Myocyte (in vitro differentiated cells): ENCODE measurements at regions not wholly inside any gene's neighbourhood (a gene's known extent, or its start where the extent isn't known, plus 50 kb on each side); places are given as distances from the start of the nearest gene placed in this dataset.
A peak's percentile ranks its signal among the peaks of the same experiment; 100 is the strongest.

ENCODE experiments used
- DNase-seq: peaks from one replicate; pipeline ENCODE4 v3.0.0-alpha.2; 2012; ENCODE audit warnings: low read depth

DNA sequence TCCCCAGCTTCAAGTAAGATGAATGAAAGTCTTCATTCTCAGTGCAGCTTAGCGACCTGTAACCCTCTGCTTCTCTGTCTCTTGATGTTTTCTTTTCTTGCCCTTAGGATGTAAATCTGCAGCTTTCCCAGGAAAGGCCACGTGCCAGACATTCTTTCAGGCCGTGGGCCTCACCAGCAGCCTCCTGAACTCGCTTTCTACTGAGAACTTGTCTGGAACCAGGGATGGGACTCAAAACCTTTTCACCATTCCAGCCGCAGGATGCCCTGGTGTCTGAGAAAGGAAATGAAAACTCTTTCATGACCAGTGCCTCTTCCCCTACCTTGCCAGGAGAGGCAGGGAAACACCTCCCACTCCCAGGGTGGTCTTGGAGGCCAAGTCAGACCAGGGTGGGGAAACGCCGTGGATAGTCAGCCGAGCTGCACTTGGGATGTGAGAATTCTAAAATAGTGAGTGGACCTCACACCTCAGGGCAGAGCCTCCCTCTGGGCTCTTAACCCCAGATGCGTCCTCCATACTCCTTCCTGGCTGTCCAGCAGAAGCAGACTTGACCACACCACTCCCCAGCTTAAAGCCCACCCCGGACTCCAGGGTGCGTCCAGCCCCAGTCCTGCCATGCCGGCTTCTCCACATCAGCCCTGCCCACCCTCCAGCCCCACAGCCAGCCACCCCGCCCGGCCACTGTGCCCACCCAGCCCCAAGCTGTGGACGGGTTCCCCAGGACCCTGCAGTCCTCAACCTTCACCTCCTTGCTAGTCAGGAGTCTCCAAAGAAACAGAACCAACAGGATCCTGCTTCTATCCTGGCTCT is 115.5 kb downstream of the TWIST2 start:
- no peak for DNase-seq

DNA sequence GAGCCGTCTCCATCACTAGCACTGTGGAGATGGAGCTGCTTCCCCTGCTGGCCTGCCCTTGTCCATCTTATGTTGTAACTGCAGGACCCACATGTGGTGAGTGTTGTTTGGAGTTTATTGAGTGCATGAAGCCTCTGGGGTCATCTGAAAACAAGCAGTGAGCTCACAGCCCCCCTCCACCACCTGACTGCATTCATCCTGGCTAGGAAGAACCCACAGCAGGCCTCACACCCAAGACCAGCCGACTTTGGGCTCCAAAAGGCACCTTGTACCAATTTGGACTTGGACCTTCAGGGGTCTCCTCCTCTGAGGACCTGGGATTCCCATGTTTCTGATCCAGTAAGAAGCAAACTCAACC is 116.1 kb downstream of the TWIST2 start:
- no peak for DNase-seq

DNA sequence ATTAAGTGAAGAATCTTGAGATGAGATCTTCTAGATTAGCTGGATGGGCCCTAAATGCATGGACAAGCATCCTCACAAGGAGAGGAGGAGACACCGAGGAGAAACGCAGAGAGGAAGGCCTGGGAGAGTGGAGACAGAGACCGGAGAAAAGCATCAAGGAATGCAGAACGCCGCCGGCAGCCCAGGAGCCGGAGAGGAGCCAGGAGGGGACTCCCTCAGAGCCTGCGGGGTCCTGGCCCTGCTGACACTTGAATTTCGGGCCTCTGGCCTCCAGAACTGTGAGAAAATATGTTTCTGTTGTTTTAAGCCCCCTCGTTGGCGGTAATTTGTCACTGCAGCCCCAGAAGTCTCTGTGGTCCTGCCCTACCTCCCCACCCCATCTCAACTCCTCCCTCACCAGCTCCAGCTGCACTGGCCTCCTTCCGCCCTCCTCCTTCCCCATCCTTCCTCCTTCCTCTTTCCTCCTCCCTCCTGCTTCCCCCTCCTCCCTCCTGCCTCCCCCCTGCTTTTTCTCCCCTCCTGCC is 116.7 kb downstream of the TWIST2 start:
- no peak for DNase-seq

DNA sequence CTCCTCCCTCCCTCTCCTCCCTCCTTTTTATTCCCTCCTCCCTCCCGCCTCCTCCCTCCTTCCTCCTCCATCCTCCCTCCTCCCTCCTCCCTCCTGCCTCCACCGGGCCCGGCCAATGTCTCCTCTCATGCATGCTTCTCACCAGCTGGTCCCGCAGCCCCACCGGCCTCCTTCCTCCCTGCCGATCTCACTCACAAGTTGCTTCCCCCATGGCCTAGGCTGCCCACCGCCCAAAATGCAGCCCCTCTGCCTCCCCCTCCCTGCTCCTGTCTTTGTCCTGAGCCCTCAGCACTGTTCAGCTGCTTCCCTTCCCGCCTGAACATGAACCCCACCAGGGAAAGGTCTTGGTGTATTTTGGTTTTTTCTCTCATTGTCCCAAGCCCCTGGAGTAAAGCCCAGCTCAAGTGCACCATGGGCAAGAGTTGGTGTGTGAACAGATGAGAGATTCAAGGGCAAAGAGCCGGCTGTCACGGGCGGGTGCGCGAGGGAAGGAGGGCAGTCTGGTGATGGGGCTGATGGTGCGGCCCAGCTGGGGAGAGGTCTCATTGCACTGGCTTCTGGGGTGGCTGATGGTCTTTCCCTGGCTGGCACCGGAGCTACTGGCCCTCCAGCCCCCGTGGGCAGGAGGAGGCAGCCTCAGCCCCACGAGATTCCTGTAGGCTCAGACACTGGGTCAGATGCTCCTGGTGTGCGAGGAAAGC is 117.6 kb downstream of the TWIST2 start:
- DNase-seq: no peak

DNA sequence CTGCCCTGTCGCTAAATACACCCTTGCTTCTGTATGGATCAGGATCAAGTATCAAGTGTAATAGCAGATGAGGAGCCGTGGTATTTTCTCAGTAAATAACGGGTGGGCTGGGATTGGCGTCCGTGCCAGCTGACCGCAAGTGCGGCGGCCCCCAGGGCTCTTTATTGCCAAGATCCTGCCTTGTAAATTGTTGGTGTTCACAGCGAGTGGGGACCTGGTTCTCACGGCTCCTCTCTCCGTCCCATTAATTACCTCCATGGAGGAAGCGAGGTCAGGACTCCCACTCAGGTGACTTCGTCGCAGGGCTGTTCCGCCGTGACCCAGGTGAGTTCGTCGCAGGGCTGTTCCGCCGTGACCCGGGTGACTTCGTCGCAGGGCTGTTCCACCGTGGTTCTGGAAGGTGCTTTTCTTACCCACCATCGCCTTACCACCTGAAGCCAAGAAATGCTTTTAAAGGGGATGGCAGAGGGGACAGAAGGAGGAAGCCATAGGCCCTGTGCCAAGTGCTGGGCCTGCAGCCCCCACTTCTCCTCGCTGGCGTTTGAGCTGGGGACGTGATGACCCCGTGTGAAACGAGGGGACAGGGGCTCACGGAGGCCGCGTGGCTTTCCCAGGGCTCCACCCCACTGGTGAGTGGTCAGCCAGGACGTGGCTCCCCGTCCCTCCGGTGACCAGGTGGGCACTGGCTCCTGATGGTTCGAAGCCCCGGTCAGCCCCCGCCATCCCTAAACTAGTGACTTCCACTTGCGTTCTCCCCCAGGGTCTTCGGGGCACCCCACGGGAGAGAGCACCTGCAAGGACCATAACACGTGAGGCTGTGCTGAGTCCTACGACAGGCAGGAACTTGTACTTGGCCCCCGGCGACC is 118.4 kb downstream of the TWIST2 start:
- no peak for DNase-seq

DNA sequence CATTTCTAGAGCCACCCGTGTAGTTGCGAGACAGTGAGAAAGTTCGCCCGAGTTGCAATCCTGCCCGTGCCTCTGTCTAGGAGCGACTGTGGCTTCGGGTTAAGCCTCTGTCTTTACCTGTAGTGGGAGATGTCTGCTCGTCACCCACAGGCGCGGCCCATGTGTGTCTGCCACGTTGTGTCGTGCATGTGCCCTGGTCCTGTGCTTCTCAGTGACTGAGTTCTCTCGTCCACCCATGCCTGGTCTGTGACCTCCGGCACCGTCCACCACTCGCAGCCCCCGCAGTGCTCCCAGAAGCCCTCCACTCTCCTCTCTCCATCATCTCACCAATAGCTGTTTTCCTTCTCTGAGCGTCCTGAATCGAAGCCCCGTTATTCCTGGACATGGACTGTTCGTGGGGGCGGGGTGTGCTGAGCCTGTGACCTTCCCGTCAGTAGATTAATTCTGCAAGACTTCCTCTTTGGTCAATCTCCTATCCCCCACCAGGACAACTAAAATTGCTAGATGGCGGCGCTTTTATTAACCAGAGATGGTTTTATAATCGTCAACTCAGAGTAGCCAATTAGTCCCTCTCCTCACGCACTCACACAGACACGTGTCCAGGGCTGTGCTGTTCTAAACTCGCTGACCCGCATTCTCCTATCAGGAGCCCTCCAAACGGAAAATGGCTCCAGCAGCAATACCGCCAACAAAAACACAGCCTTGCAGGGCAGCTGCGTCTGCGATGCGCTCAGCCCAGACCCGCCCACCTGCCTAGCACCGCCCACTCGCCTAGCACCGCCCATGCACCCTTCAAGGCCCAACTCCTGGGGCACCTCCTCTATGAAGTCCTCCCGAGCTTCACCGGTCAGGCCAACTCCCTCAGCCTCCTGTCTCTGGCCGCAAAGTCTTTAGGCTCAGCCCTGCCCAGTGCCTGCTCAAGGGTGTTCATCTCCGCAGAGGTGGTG is 119.4 kb downstream of the TWIST2 start:
- no peak for DNase-seq

DNA sequence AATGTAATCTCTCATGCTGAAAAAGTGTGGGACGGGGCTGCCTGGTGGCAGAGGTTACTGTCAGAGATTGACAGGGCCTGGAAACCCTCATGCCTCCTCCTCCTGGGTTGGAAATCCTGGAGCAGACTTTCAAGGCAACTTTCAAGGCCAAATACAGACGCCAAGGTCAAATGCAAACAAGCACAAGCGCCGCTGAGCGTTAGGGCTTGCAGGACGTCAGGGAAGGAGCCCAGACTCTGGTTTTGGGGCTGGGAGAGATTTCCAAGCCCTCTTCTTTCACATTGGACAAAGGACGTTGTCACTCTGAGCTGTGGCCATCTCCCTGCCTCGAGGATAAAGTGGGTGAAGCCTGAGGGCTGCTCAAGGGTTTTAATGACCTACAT is 120.1 kb downstream of the TWIST2 start:
- DNase-seq: no peak

DNA sequence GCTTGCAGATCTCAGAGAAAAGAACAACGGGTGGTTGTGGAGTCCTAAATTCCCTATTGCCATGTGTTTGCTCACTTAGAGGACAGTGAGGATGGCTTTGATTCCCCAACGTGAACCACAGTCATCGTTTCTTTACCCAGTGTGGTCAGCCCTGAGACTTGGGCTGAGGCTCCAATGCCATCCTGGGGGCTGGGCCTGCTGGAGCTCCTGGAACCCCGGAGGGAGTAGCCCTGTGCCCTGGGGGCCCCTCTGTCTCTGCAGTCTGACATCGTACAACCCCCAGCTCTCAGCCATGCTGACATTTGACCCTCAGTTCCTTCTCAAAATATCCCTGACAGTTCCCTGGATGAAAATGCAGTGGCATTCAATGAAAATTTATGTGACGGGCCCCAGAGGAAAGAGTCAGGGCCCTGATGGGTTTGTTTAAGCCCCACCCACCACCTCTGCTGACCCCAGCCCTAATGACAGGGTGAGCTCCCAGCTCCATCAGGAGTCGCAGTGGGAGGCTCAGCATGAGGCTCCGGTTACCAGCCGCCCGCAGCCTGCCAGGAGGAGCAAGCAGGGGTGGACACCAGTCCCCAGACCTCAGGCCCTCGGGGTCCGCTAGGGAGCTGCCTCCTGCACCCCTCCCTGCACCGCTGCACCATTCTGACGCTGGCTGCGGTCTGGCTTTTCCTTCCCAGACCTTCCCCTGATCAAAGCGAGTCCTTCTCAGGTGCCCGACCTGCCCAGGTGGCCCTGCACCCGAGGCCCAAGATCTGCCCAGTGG is 120.9 kb downstream of the TWIST2 start:
- DNase-seq: no peak

DNA sequence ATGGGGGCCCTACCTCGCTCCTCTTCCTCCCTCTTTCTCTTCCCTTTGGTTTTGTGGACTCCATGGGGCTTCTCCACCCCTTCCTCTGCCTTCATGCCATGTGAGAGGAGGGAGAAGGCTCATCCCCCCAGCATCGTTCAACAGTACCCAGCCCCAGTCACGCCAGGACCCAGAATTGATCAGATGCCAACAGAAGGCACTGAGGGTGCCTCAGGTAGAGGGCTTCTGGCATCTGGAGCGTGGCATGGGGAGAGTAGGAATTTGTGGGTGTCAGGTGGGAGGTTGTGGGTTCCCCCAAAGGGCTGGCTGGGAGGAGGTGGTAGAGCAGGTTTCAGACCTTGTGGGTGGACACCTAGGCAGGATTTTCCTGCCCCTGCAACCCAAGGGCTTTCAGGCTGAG is 122.0 kb downstream of the TWIST2 start:
- DNase-seq: no peak

DNA sequence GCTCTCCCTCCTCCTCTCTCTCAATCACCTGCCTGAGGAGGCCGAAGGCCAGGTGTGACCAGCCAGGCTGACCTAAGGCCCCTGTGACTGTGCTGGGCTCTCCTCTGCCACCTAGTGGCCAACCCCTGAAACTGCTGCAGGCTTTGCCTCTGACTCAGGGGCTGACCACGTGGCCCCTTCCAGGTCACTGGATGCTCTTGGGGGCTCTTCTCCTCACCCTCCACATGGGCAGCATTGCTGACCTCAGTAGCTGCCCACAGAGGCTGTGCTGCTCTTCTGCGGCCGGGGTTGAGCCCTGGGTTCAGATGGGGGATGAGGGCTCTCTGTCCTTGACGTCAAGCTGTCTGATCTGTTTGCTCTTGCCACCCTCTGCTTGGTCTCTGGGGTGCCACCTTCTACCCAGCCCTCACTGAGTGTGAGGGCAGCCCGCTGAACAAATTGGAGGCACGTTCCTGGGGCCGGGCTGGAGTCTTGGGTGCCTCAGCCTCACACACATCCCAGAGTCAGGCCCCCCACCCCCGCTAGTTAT is 122.7 kb downstream of the TWIST2 start:
- DNase-seq: peak; percentile 66

DNA sequence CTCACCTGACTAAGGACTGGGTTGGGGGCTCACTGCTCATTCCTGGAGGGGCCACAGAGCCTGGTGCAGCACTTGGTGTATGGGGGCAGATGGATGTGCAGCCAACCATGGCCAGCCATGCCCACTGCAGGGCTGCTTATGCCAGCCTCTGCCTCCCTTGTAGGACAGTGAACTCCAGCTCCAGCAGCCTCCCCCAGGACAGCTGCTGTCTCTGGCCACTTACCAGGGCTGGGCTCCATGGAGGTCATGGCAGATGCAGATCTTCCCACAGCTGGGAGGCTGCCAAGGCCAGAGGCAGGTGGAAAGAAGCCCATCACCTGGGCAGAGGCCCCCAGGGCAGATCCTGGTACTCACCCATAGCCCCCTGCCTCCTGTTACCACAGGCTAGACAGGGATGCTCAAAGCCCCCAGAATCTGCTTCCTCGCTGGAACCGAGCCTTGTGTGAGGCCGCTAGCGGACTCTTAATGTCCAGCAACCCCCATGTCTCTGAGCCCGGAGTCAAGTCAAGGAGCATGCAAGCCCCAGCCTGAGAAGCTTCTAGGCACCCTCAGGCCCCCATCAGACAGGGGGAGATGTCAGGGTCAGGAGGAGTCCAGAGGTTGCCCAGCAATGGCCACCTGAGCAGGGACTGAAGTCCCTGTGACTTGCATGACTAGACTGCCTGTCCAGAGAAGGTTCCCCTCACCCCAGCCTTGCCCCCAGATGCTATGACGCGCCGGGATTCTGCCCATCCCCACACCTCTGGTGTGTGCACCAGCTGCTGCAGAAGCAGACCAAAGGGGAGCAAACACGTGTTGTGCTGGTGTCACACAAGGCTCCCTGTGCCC is 123.6 kb downstream of the TWIST2 start:
- DNase-seq: peak; percentile 73

DNA sequence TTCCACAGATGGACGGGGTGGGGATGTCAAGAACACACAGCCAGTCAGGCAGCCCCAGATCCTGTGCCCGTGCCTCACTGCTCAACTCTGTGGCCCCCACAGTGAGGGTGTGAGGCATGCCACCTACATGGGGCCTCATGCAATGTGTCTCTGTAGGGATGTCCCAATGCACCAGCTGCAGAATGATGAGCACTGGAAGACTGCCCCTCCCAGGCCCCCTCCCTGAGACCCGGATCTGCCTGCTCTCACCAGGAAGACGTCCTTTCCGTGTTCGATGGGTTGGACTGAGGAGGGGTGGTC is 124.2 kb downstream of the TWIST2 start:
- DNase-seq: no peak

DNA sequence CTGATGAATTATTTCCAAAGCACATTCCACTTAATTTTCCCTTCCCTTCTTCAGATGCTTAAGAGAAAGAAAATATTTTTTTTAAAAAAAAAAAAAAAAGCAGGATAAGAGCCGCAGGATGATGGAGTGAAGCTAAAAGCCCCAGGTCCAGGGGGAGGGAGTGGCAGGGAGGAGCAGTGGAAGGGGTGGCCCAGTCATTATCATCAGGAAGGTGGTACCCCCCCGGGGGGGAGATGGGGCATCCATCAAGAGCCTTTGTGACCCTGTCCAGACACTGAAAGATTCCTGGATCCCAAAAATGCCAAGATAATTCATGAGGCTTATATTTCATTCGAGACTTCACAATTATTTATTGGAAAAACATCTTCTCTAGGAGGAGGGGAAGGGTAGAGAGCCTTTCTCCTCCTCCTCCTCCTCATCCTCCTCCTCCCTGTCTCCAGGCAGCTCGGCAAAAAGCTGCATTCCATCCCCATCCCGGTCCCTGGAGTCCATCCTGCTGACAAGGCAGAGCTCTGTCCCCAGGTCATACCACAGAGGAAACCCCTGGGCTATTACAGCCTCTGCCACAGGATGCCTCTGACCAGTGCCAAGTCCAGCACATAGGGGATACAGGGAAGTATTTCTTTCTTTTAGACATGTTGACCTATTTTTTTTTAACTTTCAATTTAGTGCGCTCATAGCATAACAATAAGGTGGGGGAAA is 125.3 kb downstream of the TWIST2 start:
- DNase-seq: peak; percentile 30

DNA sequence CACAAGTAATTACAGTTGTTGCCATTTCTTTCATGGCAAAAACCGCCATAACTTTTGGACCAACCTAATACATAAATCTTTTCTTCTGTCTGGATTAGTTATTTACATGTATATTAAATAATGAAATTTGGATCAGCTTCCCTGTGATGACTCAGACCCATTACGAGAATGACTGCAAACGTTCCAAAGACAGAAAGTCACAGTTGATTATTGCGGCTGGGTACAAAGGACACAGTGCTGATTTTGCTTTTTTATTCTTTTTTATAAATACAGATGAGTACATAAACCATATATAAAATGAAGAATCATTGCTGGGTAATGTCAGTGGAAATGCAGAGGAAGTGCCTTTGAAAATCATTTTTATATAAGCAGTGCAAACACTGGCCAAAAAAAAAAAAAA is 126.2 kb downstream of the TWIST2 start:
- peak; percentile 15 for DNase-seq

DNA sequence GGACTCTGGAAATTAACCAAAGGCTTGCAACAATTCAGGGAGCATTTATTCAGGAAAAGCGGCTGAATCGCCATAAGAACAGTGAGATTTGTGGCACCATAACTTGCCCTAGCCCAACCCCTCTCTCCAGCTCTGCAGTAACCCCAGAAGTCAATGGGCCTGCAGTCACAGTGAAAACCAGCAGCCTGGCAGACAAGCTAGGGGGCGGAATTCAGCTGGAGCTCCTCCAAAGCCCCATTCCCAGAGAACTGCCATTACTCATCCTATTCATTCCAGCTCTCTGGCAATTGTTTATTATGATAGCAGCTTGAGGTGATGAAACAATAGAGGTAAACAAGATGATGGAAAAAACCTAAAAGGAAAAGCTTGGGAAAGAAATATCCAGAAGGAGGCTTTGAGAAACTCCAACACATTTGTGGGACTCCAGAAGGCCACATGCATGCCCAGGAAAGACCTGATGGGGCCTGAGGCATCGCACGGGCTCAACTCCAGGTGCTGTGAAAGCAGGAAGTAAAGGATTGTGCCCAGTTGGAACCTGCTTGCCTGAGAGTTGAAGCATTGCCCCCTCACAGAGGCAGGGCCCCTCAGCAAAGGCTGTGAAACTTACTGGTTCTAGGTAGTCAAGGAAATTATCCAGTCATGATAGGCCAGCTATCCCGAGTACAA is 126.7 kb downstream of the TWIST2 start:
- DNase-seq: peak; percentile 76

DNA sequence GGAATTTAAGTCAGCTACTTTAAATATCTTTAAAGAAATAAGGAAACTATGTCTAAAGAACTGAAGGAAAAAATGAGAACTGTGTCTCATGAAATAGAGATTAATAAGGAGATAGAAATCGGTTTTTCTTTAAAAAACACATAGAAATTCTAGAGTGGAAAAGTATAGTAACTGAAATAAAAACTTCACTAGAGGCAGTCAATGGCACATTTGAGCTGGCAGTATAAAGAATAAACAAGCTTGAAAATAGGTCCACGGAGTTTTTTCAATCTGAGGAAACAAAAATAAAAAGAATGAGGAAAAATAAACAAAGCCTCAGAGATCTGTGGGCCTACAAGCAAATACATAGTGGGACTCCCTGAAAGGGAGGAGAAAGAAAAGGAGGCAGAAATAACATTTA is 127.5 kb downstream of the TWIST2 start:
- DNase-seq: no peak

DNA sequence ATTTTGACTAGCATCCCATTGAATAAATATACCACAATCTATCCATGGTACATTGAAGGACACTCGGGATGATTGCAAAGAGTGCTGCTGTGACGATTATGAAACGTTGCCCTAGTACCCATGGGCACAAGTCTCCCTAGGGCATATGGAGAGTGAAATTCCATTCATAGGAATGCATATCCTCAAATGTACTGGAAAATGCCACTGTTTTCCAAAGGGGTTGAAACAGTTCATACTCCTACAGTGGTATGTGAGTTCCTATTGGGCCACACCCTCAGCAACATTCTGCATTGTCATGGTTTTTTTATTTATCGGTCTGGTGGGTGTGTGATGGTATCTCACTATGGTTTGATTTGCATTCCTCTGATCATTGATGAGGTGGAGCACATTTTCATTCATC is 130.6 kb downstream of the TWIST2 start:
- no peak for DNase-seq

DNA sequence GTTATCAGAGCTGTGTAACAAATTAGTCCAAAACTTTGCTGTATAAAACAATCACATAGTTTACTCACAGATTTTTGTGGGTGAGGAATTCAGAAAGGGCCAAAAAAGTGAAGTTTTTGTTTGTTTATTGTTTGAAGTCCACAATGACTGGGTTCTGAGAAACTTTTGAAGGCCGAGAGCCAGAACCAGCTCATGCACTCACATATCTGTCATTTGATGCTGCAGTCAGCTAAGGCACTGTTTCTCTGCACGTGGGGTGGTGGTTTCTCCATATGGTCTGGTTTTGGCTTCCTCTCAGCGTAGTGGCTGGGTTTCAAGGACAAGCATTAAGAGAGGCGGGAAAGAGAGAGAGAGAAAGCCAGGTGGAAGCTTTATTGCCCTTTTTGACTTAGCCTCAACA is 131.8 kb downstream of the TWIST2 start:
- DNase-seq: no peak
